GM19395 (cell line): ENCODE measurements at regions not wholly inside any gene's neighbourhood (a gene's known extent, or its start where the extent isn't known, plus 50 kb on each side); places are given as distances from the start of the nearest gene placed in this dataset.
"Not testable (repeated sequence)": the region's sequence is repeated elsewhere in the genome, so short reads cannot be mapped to it uniquely, and the experiment has no call there.

ENCODE experiments used
- ATAC-seq: cut with Tn5 transposase; IDR thresholded peaks from one replicate; pipeline ENCODE4 v1.9.1; 2021; ENCODE audit warnings: mild to moderate bottlenecking, moderate library complexity; ENCODE audit not compliant: unreplicated experiment

- ATAC-seq = no peak
These were observed 1006.9 kb downstream of the VRK1 start for GRCh38 chr14:97804056-97804455.

GRCh38 chr14:97806891-97807290, 1009.7 kb downstream of the VRK1 start:
- no peak for ATAC-seq

- ATAC-seq = not testable (repeated sequence)
These were observed 1011.4 kb downstream of the VRK1 start for GRCh38 chr14:97808541-97808940.

GRCh38 chr14:97813556-97813955, 1016.4 kb downstream of the VRK1 start:
- ATAC-seq = no peak

- ATAC-seq = no peak
These were observed 1023.6 kb downstream of the VRK1 start for GRCh38 chr14:97820781-97821180.

GRCh38 chr14:97824218-97824617, 1027.0 kb downstream of the VRK1 start:
- no peak for ATAC-seq

- no peak for ATAC-seq
These were observed 1030.6 kb downstream of the VRK1 start for GRCh38 chr14:97827746-97828145.

- ATAC-seq = no peak
These were observed 1035.6 kb downstream of the VRK1 start for GRCh38 chr14:97832776-97833175.

- ATAC-seq = no peak
These were observed 1041.8 kb downstream of the VRK1 start for GRCh38 chr14:97838986-97839385.

- ATAC-seq = no peak
These were observed 1043.0 kb downstream of the VRK1 start for GRCh38 chr14:97840159-97840558.

- ATAC-seq = no peak
These were observed 1044.6 kb downstream of the VRK1 start for GRCh38 chr14:97841762-97842161.

- no peak for ATAC-seq
These were observed 1045.9 kb downstream of the VRK1 start for GRCh38 chr14:97843066-97843465.

- no peak for ATAC-seq
These were observed 1046.9 kb downstream of the VRK1 start for GRCh38 chr14:97844042-97844441.

- ATAC-seq = no peak
These were observed 1049.0 kb downstream of the VRK1 start for GRCh38 chr14:97846156-97846555.

GRCh38 chr14:97848317-97848980, 1051.3 kb downstream of the VRK1 start:
- no peak for ATAC-seq

- no peak for ATAC-seq
These were observed 1053.3 kb downstream of the VRK1 start for GRCh38 chr14:97850466-97850865.

- no peak for ATAC-seq
These were observed 1053.7 kb downstream of the VRK1 start for GRCh38 chr14:97850886-97851285.

GRCh38 chr14:97851428-97851995, 1054.3 kb downstream of the VRK1 start:
- ATAC-seq = no peak

GRCh38 chr14:97854918-97855317, 1057.7 kb downstream of the VRK1 start:
- ATAC-seq = no peak

- ATAC-seq = no peak
These were observed 1069.0 kb downstream of the VRK1 start for GRCh38 chr14:97866195-97866594.

- no peak for ATAC-seq
These were observed 1069.5 kb downstream of the VRK1 start for GRCh38 chr14:97866664-97867063.

GRCh38 chr14:97873291-97873690, 1076.1 kb downstream of the VRK1 start:
- ATAC-seq = no peak

GRCh38 chr14:97874394-97874793, 1077.2 kb downstream of the VRK1 start:
- ATAC-seq = no peak
